ENCODE measurements at regions not wholly inside any gene's neighbourhood (a gene's known extent, or its start where the extent isn't known, plus 50 kb on each side); places are given as distances from the start of the nearest gene placed in this dataset.

DNA sequence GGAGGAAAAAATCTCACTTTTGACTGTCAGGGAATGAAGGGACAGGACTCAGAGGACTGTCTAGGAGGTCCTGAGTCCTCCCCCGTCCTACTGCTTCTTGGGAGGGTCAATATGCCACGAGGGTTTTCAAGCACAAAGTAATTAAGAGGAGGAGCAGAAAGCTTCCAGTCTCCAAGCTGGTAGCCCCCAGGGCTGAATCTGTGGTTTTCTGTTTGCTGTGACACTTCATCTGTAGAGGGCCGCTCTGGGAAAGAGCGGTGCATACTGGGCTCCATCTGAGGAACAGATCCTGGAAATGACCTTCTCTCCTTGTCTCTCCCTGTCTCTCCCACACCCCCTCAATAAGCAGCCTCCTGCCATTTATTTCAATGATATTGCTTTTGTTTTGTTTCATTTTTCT lies 180.1 kb upstream of the SDK2 start:
- DNase-seq: no peak
- Mint-ChIP-seq H3K27ac (no peak overlapping the region), H3K9me3 (ENCODE audit: low read depth) (no peaks in the 10 kb centered on the region), H3K4me1 (peaks cover 66% of the 10 kb centered on the region), H3K27me3 (no peaks in the 10 kb centered on the region), H3K36me3 (ENCODE audit: low read depth) (no peaks in the 10 kb centered on the region), H3K4me3 (no peak overlapping the region)
- intact Hi-C loops (cut with DNase I, micrococcal nuclease): no loop called here
- no peak for ATAC-seq
- ChIA-PET CTCF (interaction anchor here (0.7 to 0.8 kb wide), 3 partner anchors 178 to 1259 kb away, joined by 3 to 4 read pairs (median 3); no protein-coding TSS in a partner anchor), POLR2A (no interaction called here)

DNA sequence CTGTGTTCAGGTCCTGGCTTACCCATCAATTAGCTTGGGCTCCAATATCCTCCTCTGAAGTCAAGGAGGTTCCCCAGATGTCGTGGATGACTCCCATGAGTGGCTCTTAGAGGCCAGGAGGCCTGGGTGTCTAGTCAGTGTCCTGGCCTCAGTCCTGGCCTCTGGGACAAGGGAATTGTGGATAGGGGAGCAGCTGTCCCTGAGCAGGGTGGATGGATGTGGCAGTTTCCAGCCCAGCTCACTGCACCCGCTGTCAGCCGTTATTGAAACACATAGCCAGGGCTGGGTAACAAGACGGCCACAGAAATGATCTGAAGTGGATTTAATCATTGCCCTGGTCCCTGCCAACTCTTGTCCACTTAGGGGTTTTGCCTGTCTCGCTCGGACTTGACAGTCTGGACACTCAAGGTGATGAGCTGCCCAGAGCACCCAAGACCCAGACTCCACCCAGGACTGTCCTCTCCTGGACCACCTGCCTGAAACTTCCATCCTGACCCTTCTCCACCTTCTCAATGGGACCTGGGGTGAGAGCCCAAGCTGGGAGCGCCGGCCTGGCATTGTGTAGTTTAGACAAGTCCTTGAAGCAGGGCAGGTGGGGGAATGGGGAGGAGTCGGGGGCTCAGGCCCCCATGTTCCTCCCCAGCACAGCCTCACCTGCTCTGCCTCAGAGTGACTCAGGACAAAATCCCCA lies 182.1 kb upstream of the SDK2 start:
- intact Hi-C loops (cut with DNase I, micrococcal nuclease): no loop called here
- CTCF ChIA-PET: interaction anchor here (0.7 kb wide), 1 partner anchor 11 kb away, joined by 3 read pairs; no protein-coding TSS in a partner anchor
- Mint-ChIP-seq H3K4me3 (no peak overlapping the region), H3K27ac (no peak overlapping the region), H3K9me3 (ENCODE audit: low read depth) (no peaks in the 10 kb centered on the region), H3K4me1 (peaks cover 83% of the 10 kb centered on the region), H3K36me3 (ENCODE audit: low read depth) (no peaks in the 10 kb centered on the region), H3K27me3 (no peaks in the 10 kb centered on the region)
- no peak for ATAC-seq
- POLR2A ChIA-PET: no interaction called here
- DNase-seq: no peak

DNA sequence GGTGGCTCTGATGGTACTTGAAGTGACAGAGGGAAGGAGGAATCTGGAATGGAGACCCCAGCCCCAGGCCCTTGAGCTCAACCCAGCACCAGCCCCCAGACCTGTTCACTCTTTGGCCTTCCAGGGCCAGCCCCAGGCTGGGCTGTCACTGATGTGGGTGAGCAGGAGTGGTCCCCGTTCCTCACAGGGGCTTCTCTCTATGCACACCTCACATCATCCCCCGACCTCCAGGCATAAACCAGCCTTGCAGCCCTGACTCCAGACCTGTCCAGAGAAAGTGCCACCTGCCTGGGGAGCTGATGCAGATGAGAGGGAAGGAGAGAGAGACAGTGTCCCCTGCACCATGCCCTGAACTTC lies 182.6 kb upstream of the SDK2 start:
- no peaks in the 10 kb centered on the region for H3K36me3 Mint-ChIP-seq (ENCODE audit: low read depth)
- ATAC-seq: no peak
- H3K4me1 Mint-ChIP-seq: peaks cover 86% of the 10 kb centered on the region
- no peak for DNase-seq
- ChIA-PET CTCF (interaction anchor here (0.7 kb wide), 1 partner anchor 11 kb away, joined by 3 read pairs; no protein-coding TSS in a partner anchor), POLR2A (no interaction called here)
- H3K27me3 Mint-ChIP-seq: no peaks in the 10 kb centered on the region
- no peak overlapping the region for H3K4me3 Mint-ChIP-seq
- no peak overlapping the region for H3K27ac Mint-ChIP-seq
- intact Hi-C loops (cut with DNase I, micrococcal nuclease): no loop called here
- H3K9me3 Mint-ChIP-seq (ENCODE audit: low read depth): no peaks in the 10 kb centered on the region

DNA sequence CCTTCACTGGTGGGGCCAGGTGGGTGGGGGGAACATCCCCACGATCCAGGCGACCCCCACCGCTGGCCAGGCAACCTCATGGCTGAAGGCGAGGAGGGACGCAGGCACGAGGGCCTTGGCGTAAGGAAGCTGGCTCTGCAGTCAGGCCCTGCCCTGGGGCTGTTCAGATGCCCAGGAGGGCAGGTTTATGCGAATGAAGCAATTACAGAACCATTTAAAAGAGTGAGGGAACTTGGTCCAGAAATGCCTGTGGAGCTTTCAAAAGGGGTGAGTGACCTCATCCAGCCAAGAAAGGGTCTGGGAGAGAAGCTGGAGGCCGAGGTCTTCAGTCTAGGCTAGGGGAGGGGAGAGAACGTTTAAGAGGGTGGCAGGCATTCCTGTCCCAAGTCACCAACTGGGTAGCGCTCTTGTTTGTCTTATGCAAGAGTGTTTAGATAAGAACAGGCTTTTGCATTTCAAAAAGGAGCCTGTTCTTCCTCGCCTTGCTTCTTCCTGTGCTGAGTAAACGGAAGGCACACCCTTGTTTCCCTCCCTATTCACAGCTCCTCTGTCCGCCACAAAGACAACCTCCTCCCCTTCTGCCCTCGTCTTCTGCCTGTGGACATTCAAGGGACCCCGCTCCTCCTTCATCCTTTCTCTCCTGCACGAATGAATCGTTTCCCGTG lies 183.5 kb upstream of the SDK2 start:
- Mint-ChIP-seq H3K27me3 (no peaks in the 10 kb centered on the region), H3K4me1 (peaks cover 81% of the 10 kb centered on the region), H3K36me3 (ENCODE audit: low read depth) (no peaks in the 10 kb centered on the region), H3K27ac (peak overlapping the region; percentile 69), H3K9me3 (ENCODE audit: low read depth) (no peaks in the 10 kb centered on the region), H3K4me3 (no peak overlapping the region)
- ChIA-PET CTCF (no interaction called here), POLR2A (no interaction called here)
- peak; percentile 51 for ATAC-seq
- intact Hi-C loops (cut with DNase I, micrococcal nuclease): no loop called here
- DNase-seq: no peak

DNA sequence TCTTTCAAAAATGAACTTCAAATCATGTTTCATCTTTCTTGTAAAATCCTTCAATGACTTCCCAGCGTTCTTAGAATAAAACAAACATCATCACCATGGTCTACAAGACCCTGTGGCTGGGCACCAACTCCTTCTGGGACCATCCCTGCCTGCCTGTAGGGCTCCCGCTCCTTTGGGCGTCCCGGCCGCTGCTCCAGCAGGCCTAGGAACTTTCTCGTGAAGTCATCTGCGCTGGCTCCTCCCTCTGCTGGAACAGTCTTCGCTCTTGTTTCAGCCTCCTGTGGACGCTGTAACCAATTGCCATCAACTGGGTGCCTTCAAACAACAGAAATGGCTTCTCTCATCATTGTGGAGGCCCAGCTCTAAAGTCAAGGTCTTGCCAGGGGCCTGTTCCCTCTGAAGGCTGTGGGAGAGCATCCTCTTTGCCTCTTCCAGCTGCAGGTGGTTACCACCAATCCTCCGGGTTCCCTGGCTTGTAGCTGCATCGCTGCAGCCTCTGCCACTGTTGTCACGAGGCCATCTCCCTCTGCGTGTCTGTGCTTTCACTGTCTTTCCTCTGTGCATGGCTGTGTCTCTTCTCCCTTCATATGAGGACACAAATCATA lies 185.5 kb upstream of the SDK2 start:
- no peak for ATAC-seq
- intact Hi-C loops (cut with DNase I, micrococcal nuclease): no loop called here

DNA sequence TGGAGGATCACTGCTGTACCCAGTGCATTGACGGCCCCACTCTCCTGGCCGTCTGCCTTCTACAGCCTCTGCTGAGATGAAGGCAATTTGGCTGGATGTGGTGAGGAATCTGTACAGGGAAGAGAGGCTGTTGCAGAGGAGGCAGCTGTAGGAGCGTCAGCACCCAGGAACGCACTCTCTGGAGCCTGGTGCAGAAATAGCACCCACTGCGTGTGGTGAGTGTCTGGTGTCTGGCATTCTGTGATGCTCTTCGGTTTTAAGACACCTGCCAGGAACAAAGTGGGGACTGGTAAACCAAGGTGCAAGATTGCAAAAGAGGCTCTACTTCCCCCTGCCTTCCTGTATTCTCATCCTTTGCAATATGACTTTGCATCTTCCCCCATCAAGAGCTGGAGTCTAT lies 187.5 kb upstream of the SDK2 start:
- no peaks in the 10 kb centered on the region for H3K27me3 Mint-ChIP-seq
- H3K36me3 Mint-ChIP-seq (ENCODE audit: low read depth): peaks cover 4% of the 10 kb centered on the region
- ChIA-PET CTCF (interaction anchor here (0.7 kb wide), 1 partner anchor 9 kb away, joined by 5 read pairs; no protein-coding TSS in a partner anchor), POLR2A (no interaction called here)
- H3K4me3 Mint-ChIP-seq: no peak overlapping the region
- peaks cover 77% of the 10 kb centered on the region for H3K4me1 Mint-ChIP-seq
- no peak overlapping the region for H3K27ac Mint-ChIP-seq
- intact Hi-C loops (cut with DNase I, micrococcal nuclease): no loop called here
- DNase-seq: no peak
- peaks cover 10% of the 10 kb centered on the region for H3K9me3 Mint-ChIP-seq (ENCODE audit: low read depth)
- no peak for ATAC-seq

More for the DNA sequence above, 185.5 kb upstream of the SDK2 start:
- ChIA-PET CTCF (no interaction called here), POLR2A (no interaction called here)
- peaks cover 71% of the 10 kb centered on the region for H3K4me1 Mint-ChIP-seq
- no peaks in the 10 kb centered on the region for H3K36me3 Mint-ChIP-seq (ENCODE audit: low read depth)
- no peak overlapping the region for H3K27ac Mint-ChIP-seq
- H3K27me3 Mint-ChIP-seq: no peaks in the 10 kb centered on the region
- no peak overlapping the region for H3K4me3 Mint-ChIP-seq
- DNase-seq: no peak
- H3K9me3 Mint-ChIP-seq (ENCODE audit: low read depth): no peaks in the 10 kb centered on the region

DNA sequence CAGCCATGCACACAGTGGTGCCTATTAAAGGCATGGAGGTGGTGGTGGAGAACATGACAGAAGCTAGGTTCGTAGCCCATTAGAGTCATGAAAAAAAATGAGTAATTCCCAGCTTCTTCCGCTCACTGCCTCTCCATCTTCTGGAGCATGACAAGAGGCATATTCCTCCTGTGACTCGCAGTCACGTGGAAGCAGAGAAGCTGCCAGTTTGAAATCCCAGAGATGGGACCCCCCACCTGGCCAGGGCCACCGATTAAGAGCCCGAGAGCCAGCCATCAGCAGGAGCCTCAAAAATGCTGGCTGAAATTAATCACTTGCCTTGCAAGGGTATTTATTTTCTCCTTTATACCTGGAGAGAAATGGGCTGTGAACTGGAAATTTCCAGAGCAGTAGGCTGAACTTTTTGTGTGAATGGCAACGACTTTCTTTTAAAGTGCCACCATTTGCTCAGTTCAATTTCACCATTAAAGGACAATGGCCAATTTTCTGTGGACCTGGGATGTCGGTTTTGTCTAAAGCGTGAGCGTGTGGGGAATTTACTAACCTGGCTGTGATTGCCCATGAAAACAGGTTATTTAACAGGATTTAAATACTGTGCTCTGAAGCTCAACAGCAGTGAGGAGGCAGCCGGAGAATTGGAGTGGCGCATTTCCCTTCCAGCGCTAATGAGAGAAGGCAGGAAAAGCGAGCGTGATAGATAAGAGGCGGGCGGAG lies 189.7 kb upstream of the SDK2 start:
- ATAC-seq: no peak
- no peak for DNase-seq
- peaks cover 55% of the 10 kb centered on the region for H3K4me1 Mint-ChIP-seq
- ChIA-PET CTCF (interaction anchor here (0.9 to 1.1 kb wide), 2 partner anchors 9 to 11 kb away, joined by 3 read pairs; no protein-coding TSS in a partner anchor), POLR2A (no interaction called here)
- H3K27me3 Mint-ChIP-seq: no peaks in the 10 kb centered on the region
- peaks cover 15% of the 10 kb centered on the region for H3K9me3 Mint-ChIP-seq (ENCODE audit: low read depth)
- H3K27ac Mint-ChIP-seq: no peak overlapping the region
- H3K36me3 Mint-ChIP-seq (ENCODE audit: low read depth): peaks cover 7% of the 10 kb centered on the region
- intact Hi-C loops (cut with DNase I, micrococcal nuclease): no loop called here
- H3K4me3 Mint-ChIP-seq: no peak overlapping the region

DNA sequence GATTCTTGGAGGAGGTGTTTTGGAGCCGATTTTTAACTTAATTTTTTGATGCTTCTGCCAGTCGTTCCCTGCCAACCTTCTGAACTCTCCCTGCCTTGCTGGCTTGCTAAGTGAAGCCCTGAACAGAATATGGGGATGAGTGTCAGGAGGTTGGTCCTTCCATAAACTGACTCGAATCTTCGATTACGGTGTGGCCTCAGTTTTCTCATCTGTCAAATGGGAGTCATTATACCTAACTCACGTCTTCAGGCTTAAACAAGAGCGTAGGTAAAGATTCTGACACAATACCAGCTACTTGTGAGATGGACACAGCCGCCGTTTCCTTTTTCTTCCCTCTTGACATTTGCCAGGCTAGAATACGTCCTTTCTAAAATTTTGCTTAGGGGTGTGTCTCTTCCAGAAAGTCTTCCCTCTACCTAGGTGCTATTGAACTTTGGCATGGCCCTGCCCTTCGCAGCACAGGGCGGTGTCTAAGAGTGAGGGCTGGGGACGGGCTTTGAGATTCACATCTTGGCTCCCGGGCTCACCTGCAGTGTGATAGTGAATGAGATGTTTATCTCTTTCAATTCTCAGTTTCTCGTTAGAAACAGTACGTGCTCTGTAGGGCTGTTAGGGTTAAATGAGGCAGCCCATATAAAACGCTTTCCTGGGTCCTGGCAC lies 190.6 kb upstream of the SDK2 start:
- Mint-ChIP-seq H3K27ac (no peak overlapping the region), H3K36me3 (ENCODE audit: low read depth) (peaks cover 7% of the 10 kb centered on the region), H3K4me1 (peaks cover 47% of the 10 kb centered on the region), H3K9me3 (ENCODE audit: low read depth) (peaks cover 15% of the 10 kb centered on the region), H3K4me3 (no peak overlapping the region), H3K27me3 (no peaks in the 10 kb centered on the region)
- POLR2A ChIA-PET: no interaction called here
- intact Hi-C loops (cut with DNase I, micrococcal nuclease): no loop called here
- CTCF ChIA-PET: interaction anchor here (0.6 kb wide), 1 partner anchor 11 kb away, joined by 3 read pairs; no protein-coding TSS in a partner anchor
- ATAC-seq (peak; percentile 47), DNase-seq (no peak)

DNA sequence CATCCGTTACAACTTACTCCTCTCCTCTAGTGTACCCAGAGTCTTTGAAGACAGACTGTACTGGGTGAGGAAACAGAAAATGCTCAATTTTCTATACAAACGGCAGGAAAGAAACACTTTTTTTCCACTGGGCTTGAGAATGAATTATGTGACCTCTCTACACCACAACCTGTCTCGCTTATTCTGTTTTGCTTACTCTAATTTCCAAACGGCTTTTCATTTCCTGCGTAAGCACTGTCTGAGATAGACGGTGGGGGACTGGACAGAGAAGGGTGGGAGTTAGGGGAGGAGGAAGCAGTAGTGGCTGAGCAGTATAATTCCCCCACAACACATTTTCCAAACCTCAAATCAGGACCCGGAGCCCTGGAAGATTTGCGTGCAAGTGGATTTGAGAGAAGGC lies 191.4 kb upstream of the SDK2 start:
- Mint-ChIP-seq H3K27ac (peak overlapping the region; percentile 48), H3K9me3 (ENCODE audit: low read depth) (peaks cover 15% of the 10 kb centered on the region), H3K4me1 (peaks cover 40% of the 10 kb centered on the region), H3K27me3 (no peaks in the 10 kb centered on the region), H3K36me3 (ENCODE audit: low read depth) (peaks cover 7% of the 10 kb centered on the region), H3K4me3 (no peak overlapping the region)
- intact Hi-C loops (cut with DNase I, micrococcal nuclease): no loop called here
- CTCF ChIA-PET: interaction anchor here (0.6 kb wide), 2 partner anchors 12 to 596 kb away, joined by 3 read pairs; partner anchors contain the start of gene GPRC5C
- POLR2A ChIA-PET: no interaction called here
- DNase-seq: no peak
- ATAC-seq: peak; percentile 55

DNA sequence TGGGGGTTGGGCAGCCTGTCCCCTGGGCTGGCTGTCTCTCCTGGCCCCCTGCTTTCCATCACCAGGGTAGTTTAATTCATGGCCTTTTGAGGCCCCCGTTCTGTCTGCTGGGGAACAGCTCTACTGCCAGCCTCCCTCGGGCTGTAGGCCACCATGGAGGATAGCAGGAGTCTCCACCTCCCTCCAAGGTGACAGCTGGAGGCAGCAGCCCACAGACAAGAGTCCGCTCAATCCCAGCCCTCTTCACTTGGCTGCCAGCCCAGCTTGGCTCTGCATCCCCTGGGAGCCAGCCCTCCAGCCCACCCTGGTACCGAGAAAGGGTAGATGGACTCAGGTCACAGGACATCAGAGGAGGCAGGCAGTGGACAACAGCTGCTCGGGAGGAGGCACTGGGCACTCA lies 194.6 kb upstream of the SDK2 start:
- Mint-ChIP-seq H3K27ac (no peak overlapping the region), H3K4me1 (peaks cover 26% of the 10 kb centered on the region), H3K4me3 (no peak overlapping the region), H3K27me3 (no peaks in the 10 kb centered on the region), H3K36me3 (ENCODE audit: low read depth) (peaks cover 7% of the 10 kb centered on the region), H3K9me3 (ENCODE audit: low read depth) (peaks cover 15% of the 10 kb centered on the region)
- intact Hi-C loops (cut with DNase I, micrococcal nuclease): no loop called here
- POLR2A ChIA-PET: no interaction called here
- ATAC-seq: no peak
- DNase-seq: no peak
- CTCF ChIA-PET: no interaction called here

DNA sequence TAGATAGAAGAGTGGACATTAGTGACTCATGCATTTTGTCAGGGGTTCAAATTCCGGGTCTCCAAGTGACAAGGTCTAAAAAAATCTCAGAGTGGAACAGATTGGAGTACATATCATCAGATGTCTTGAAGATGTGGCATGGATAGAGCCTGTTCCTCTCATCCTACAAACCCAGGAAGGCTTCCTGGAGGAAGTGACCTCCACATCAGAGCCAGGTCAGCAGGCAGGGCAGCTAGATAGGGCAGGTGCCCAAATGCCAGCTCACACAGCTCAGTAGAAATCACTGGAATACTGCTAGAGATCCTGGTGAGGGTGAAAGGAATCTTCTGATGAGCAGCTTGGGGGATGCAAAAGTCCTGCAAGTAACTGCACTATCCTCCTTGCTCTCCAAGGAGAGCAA lies 196.6 kb upstream of the SDK2 start:
- Mint-ChIP-seq H3K9me3 (ENCODE audit: low read depth) (peaks cover 13% of the 10 kb centered on the region), H3K36me3 (ENCODE audit: low read depth) (peaks cover 7% of the 10 kb centered on the region), H3K4me1 (peaks cover 10% of the 10 kb centered on the region), H3K27ac (no peak overlapping the region), H3K27me3 (no peaks in the 10 kb centered on the region), H3K4me3 (no peak overlapping the region)
- ChIA-PET POLR2A (interaction anchor here (0.5 kb wide), 1 partner anchor 134 kb away, joined by 3 read pairs; no protein-coding TSS in a partner anchor), CTCF (interaction anchor here (1.1 kb wide), 1 partner anchor 9 kb away, joined by 5 read pairs; no protein-coding TSS in a partner anchor)
- ATAC-seq (no peak), DNase-seq (no peak)
- intact Hi-C loops (cut with DNase I, micrococcal nuclease): loop anchor here in 1 of 2 experiments (1.0 kb wide), 1 partner anchor 412 kb away; no protein-coding TSS in a partner anchor

Data from activated CD4-positive, alpha-beta T cell treated with anti-CD3 and anti-CD28 coated beads for 36 hours (primary cell).